ENCODE measurements at regions not wholly inside any gene's neighbourhood (a gene's known extent, or its start where the extent isn't known, plus 50 kb on each side); places are given as distances from the start of the nearest gene placed in this dataset.

DNA sequence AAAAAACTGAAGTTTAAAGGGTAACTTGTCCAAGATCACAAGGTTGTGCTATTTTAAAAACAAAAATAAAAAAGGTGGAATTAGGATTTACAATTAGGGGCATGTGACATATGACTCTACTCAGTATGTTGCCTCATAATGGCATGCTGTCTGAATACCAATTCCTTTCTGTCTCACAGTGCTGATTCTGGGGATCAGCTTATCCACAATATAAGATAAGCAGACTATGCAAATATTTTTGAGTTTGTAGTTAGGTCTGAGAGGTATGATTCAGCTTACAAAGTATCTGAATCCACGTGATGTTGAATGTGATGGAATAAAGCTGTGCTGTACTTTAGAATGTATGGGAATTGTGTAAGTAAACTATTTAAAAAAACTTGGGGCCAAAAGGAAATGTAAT, 216.6 kb downstream of the HHIPL2 start:
- Histone ChIP-seq H3K4me3 (no peak overlapping the region), H3K4me1 (ENCODE audit: low read depth) (no peaks in the 10 kb centered on the region), H3K9me3 (no peaks in the 10 kb centered on the region), H3K36me3 (ENCODE audit: low read depth) (no peaks in the 10 kb centered on the region)
- intact Hi-C loops (cut with DNase I, micrococcal nuclease) = no loop called here
- ATAC-seq = no peak
- TF ChIP-seq, protein P1, sequence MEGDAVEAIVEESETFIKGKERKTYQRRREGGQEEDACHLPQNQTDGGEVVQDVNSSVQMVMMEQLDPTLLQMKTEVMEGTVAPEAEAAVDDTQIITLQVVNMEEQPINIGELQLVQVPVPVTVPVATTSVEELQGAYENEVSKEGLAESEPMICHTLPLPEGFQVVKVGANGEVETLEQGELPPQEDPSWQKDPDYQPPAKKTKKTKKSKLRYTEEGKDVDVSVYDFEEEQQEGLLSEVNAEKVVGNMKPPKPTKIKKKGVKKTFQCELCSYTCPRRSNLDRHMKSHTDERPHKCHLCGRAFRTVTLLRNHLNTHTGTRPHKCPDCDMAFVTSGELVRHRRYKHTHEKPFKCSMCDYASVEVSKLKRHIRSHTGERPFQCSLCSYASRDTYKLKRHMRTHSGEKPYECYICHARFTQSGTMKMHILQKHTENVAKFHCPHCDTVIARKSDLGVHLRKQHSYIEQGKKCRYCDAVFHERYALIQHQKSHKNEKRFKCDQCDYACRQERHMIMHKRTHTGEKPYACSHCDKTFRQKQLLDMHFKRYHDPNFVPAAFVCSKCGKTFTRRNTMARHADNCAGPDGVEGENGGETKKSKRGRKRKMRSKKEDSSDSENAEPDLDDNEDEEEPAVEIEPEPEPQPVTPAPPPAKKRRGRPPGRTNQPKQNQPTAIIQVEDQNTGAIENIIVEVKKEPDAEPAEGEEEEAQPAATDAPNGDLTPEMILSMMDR (IDR thresholded peaks at IDR 0.05) = no peak
- DNase-seq = no peak

DNA sequence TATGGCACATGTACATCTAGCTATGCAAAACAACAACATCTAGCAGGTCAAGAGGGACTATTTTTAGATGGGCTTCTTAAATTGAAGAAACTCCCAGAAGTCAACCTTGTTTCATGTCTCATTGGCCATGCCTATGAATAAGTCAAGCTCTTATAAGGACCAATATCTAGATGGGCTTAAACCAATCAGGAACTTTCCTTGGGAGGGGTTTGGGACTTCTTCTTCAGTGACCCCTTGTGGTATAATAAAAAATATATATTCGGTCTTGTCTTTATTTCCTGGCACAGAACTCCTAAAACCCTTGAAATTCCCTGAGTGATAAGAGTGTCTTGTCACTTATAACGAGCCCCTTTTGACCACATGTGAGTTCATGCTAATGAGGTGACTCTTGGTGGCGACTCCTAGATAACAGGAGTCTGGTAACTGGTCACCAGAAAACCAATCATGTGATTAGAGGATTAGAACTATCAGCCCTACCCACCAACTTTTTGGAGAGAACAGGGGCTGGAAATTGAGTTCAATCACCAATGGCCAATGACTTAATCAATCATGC, 218.3 kb downstream of the HHIPL2 start:
- no peaks in the 10 kb centered on the region for H3K9me3 ChIP-seq
- no peaks in the 10 kb centered on the region for H3K36me3 ChIP-seq (ENCODE audit: low read depth)
- no peaks in the 10 kb centered on the region for H3K4me1 ChIP-seq (ENCODE audit: low read depth)
- TF ChIP-seq, protein P1 (IDR thresholded peaks at IDR 0.05) = no peak
- intact Hi-C loops (cut with DNase I, micrococcal nuclease) = no loop called here
- H3K4me3 ChIP-seq = no peak overlapping the region
- DNase-seq (no peak), ATAC-seq (no peak)

DNA sequence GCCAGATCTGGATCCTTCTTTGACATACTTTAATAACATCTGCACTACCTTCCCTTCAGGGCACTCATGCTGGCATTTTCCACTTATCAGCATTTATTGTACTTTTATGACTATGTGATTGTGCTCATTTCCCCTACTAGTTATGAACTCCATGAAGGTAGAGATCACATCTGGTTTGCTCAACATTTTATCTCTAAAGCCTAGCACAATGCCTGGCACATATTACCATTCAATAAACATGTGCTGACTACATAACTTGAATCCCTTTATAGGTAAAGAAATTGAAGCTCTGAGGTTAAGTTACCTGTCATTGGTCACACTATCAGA, 221.2 kb downstream of the HHIPL2 start:
- intact Hi-C loops (cut with DNase I, micrococcal nuclease) = no loop called here
- H3K36me3 ChIP-seq (ENCODE audit: low read depth) = no peaks in the 10 kb centered on the region
- DNase-seq = no peak

DNA sequence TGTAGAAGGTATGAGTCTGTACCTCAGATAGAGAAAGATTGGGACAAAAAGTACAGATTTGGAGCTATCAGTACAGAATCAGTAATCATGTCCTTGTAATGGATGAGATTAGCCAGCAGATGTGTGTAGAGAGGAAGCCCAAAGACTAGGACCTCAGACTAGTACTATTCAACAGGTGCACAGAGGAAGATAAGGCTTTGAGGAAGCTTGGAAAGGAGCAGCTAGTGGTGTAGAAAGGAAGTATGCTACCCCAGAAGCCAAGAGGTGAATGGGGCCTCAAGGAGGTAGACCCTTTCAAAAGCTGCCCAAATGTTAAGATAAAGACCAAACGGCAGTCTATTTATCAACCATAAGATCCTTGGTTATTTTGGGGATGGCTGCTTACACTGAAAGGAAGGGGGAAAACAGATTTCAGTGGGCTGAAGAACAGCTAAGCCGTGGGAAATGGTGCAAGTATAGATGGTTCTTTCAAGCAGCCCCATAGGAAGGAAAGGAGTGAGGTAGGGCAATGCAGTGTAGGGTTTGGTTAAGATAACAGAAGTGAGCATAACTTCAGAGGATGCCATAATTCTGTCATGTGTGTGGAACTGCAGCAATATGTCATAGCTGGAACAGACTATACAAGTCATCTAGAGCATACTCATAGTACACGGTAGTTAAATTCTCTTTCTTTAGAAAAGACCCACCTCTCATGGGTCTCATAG, 221.7 kb downstream of the HHIPL2 start:
- no peak overlapping the region for H3K4me3 ChIP-seq
- H3K4me1 ChIP-seq (ENCODE audit: low read depth) = no peaks in the 10 kb centered on the region
- DNase-seq (no peak), ATAC-seq (peak; percentile 42)
- no peaks in the 10 kb centered on the region for H3K36me3 ChIP-seq (ENCODE audit: low read depth)
- no peaks in the 10 kb centered on the region for H3K9me3 ChIP-seq
- intact Hi-C loops (cut with DNase I, micrococcal nuclease) = no loop called here
- TF ChIP-seq, protein P1 (IDR thresholded peaks at IDR 0.05) = no peak

More for the DNA sequence above, 221.2 kb downstream of the HHIPL2 start:
- TF ChIP-seq, protein P1 (IDR thresholded peaks at IDR 0.05) = no peak
- H3K9me3 ChIP-seq = no peaks in the 10 kb centered on the region
- peak; percentile 60 for ATAC-seq
- no peaks in the 10 kb centered on the region for H3K4me1 ChIP-seq (ENCODE audit: low read depth)
- no peak overlapping the region for H3K4me3 ChIP-seq

DNA sequence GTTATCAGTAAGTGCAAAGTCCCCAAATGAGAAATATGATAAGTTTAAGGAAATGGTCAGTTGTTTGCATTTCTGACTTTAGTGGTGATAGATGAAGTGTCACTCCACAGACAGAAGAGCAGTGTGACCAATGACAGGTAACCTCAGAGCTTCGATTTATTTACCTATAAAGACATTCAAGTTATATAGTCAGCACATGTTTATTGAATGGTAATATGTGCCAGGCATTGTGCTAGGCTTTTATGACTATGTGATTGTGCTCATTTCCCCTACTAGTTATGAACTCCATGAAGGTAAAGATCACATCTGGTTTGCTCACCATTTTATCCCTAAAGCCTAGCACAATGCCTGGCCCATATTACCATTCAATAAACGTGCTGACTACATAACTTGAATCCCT, 222.4 kb downstream of the HHIPL2 start:
- no peak overlapping the region for H3K4me3 ChIP-seq
- H3K36me3 ChIP-seq (ENCODE audit: low read depth) = no peaks in the 10 kb centered on the region
- ATAC-seq = peak; percentile 61
- no peaks in the 10 kb centered on the region for H3K9me3 ChIP-seq
- no peak for DNase-seq
- TF ChIP-seq, protein P1 (IDR thresholded peaks at IDR 0.05) = no peak
- intact Hi-C loops (cut with DNase I, micrococcal nuclease) = no loop called here
- H3K4me1 ChIP-seq (ENCODE audit: low read depth) = no peaks in the 10 kb centered on the region

Data from mucosa of descending colon (tissue), 3 donors.